ENCODE measurements at regions not wholly inside any gene's neighbourhood (a gene's known extent, or its start where the extent isn't known, plus 50 kb on each side); places are given as distances from the start of the nearest gene placed in this dataset.

- H3K27me3 ChIP-seq (replicated peaks; ENCODE audit: control insufficient read depth, insufficient read depth, low read length): no peaks in the 10 kb centered on the region; the same call in 1 of the 2 replicates
- DNase-seq (ENCODE audit: extremely low read depth, insufficient read length): no peak
- no peaks in the 10 kb centered on the region for H3K36me3 ChIP-seq (ENCODE audit: control insufficient read depth, insufficient read depth, low read length)
- TF ChIP-seq, protein P1, sequence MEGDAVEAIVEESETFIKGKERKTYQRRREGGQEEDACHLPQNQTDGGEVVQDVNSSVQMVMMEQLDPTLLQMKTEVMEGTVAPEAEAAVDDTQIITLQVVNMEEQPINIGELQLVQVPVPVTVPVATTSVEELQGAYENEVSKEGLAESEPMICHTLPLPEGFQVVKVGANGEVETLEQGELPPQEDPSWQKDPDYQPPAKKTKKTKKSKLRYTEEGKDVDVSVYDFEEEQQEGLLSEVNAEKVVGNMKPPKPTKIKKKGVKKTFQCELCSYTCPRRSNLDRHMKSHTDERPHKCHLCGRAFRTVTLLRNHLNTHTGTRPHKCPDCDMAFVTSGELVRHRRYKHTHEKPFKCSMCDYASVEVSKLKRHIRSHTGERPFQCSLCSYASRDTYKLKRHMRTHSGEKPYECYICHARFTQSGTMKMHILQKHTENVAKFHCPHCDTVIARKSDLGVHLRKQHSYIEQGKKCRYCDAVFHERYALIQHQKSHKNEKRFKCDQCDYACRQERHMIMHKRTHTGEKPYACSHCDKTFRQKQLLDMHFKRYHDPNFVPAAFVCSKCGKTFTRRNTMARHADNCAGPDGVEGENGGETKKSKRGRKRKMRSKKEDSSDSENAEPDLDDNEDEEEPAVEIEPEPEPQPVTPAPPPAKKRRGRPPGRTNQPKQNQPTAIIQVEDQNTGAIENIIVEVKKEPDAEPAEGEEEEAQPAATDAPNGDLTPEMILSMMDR (IDR thresholded peaks at IDR 0.05; ENCODE audit: insufficient read depth, low read length, poor library complexity, severe bottlenecking): no peak
- no peak overlapping the region for H3K4me3 ChIP-seq (replicated peaks; ENCODE audit: low read depth, low read length)
Observed at GRCh38 chr11:29312812-29313211, 704.0 kb downstream of the KCNA4 start.

- no peaks in the 10 kb centered on the region; the same call in 1 of the 2 replicates for H3K27me3 ChIP-seq (replicated peaks; ENCODE audit: control insufficient read depth, insufficient read depth, low read length)
- TF ChIP-seq, protein P1 (IDR thresholded peaks at IDR 0.05; ENCODE audit: insufficient read depth, low read length, poor library complexity, severe bottlenecking): no peak
- H3K4me3 ChIP-seq (replicated peaks; ENCODE audit: low read depth, low read length): no peak overlapping the region
- H3K36me3 ChIP-seq (ENCODE audit: control insufficient read depth, insufficient read depth, low read length): no peaks in the 10 kb centered on the region
- no peak for DNase-seq (ENCODE audit: extremely low read depth, insufficient read length)
Observed at GRCh38 chr11:29310725-29311342, 706.0 kb downstream of the KCNA4 start.

DNA sequence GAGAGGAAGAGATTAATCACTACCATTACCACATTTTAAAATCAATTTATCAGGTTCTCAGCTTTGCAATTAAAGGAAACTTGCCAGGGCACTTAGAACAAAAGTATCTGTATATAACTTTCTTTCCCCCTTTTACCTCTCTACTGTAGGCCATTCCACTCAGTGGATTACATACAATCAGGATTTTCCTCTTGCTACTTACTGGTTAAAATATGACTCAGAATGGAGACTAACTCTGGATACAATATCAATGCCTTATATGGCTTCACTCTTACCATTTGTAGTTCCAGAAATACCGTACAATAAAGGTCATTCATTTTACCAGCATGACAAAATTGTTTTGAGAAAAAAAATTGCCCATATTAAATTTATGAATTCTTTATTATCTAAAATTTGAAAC lies 706.8 kb downstream of the KCNA4 start:
- DNase-seq (ENCODE audit: extremely low read depth, insufficient read length): no peak
- Histone ChIP-seq H3K27me3 (replicated peaks; ENCODE audit: control insufficient read depth, insufficient read depth, low read length) (no peaks in the 10 kb centered on the region; the same call in 1 of the 2 replicates), H3K36me3 (ENCODE audit: control insufficient read depth, insufficient read depth, low read length) (no peaks in the 10 kb centered on the region), H3K4me3 (replicated peaks; ENCODE audit: low read depth, low read length) (no peak overlapping the region)
- TF ChIP-seq, protein P1 (IDR thresholded peaks at IDR 0.05; ENCODE audit: insufficient read depth, low read length, poor library complexity, severe bottlenecking): no peak

- H3K27me3 ChIP-seq (replicated peaks; ENCODE audit: control insufficient read depth, insufficient read depth, low read length): no peaks in the 10 kb centered on the region; the same call in 1 of the 2 replicates
- no peaks in the 10 kb centered on the region for H3K36me3 ChIP-seq (ENCODE audit: control insufficient read depth, insufficient read depth, low read length)
- no peak for DNase-seq (ENCODE audit: extremely low read depth, insufficient read length)
- TF ChIP-seq, protein P1 (IDR thresholded peaks at IDR 0.05; ENCODE audit: insufficient read depth, low read length, poor library complexity, severe bottlenecking): no peak
- H3K4me3 ChIP-seq (replicated peaks; ENCODE audit: low read depth, low read length): no peak overlapping the region
Observed at GRCh38 chr11:29306527-29306926, 710.3 kb downstream of the KCNA4 start.

- no peaks in the 10 kb centered on the region for H3K36me3 ChIP-seq (ENCODE audit: control insufficient read depth, insufficient read depth, low read length)
- H3K4me3 ChIP-seq (replicated peaks; ENCODE audit: low read depth, low read length): no peak overlapping the region
- no peaks in the 10 kb centered on the region for H3K27me3 ChIP-seq (replicated peaks; ENCODE audit: control insufficient read depth, insufficient read depth, low read length)
- no peak for DNase-seq (ENCODE audit: extremely low read depth, insufficient read length)
- TF ChIP-seq, protein P1 (IDR thresholded peaks at IDR 0.05; ENCODE audit: insufficient read depth, low read length, poor library complexity, severe bottlenecking): no peak
Observed at GRCh38 chr11:29305456-29306232, 711.2 kb downstream of the KCNA4 start.
